ENCODE measurements at regions not wholly inside any gene's neighbourhood (a gene's known extent, or its start where the extent isn't known, plus 50 kb on each side); places are given as distances from the start of the nearest gene placed in this dataset.
A peak's percentile ranks its signal among the peaks of the same experiment; 100 is the strongest.

DNA sequence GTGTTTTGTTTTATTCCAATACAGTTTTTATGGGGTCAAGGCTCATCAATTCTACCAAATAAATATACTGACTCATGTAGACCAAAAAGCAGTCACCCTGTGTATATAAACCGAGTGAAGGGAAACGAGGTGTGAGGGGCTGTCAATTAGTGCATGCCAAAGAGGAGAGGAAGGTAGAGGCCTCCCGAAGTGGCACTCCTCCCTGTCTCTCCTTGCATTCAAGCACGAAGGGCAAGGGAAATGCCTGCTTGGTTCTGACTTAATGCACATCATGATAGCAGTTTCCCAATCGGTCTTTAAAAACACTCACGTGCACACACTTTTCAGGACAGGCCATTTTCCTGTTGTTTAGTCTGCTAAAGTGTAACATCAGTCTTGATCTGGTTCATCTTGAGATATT is 125.6 kb upstream of the SLCO6A1 start:
- no peak for DNase-seq
- no peaks in the 10 kb centered on the region for H3K27me3 ChIP-seq
- intact Hi-C loops (cut with DNase I; ENCODE audit: low total_unique reads): no loop called here
- no peaks in the 10 kb centered on the region for H3K9me3 ChIP-seq
- TF ChIP-seq POLR2A (IDR thresholded peaks at IDR 0.05) (no peak), CTCF (IDR thresholded peaks at IDR 0.05) (no peak)
- no peak overlapping the region for H3K4me3 ChIP-seq
- H3K36me3 ChIP-seq: no peaks in the 10 kb centered on the region
- no peaks in the 10 kb centered on the region for H3K4me1 ChIP-seq
- H3K27ac ChIP-seq: no peak overlapping the region

DNA sequence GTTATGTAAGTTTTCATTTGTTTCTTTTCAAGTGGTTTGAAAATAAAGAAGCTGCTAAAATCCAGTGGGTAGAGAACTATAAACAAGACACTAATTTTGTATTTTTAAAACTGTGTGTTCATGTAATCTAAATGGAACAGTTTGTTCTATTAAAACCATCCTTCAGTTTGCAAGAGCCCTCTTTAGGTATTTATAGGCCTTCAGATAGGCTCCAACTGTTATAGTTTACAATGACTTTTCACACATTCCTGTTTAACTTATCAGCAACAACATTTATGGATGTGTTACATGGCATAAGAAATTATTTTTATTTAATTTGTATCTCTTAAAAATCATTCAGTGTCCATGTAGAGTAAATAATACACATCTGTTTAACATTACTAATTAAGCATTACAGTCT is 126.7 kb upstream of the SLCO6A1 start:
- DNase-seq: no peak
- Histone ChIP-seq H3K27ac (peak overlapping the region in 1 of 2 donors; percentile 38), H3K27me3 (no peaks in the 10 kb centered on the region), H3K4me1 (no peaks in the 10 kb centered on the region), H3K9me3 (no peaks in the 10 kb centered on the region), H3K36me3 (no peaks in the 10 kb centered on the region), H3K4me3 (no peak overlapping the region)
- intact Hi-C loops (cut with DNase I; ENCODE audit: low total_unique reads): no loop called here
- no peak for TF ChIP-seq CTCF (IDR thresholded peaks at IDR 0.05)
- TF ChIP-seq POLR2A (IDR thresholded peaks at IDR 0.05): no peak

- Histone ChIP-seq H3K27ac (no peak overlapping the region), H3K9me3 (no peaks in the 10 kb centered on the region), H3K36me3 (no peaks in the 10 kb centered on the region), H3K4me1 (no peaks in the 10 kb centered on the region), H3K27me3 (no peaks in the 10 kb centered on the region), H3K4me3 (no peak overlapping the region)
- intact Hi-C loops (cut with DNase I; ENCODE audit: low total_unique reads): no loop called here
- TF ChIP-seq CTCF (IDR thresholded peaks at IDR 0.05) (no peak), POLR2A (IDR thresholded peaks at IDR 0.05) (no peak)
- DNase-seq: no peak
Measured at GRCh38 chr5:102625928-102626327, 127.1 kb upstream of the SLCO6A1 start.

- H3K4me3 ChIP-seq: no peak overlapping the region
- H3K9me3 ChIP-seq: no peaks in the 10 kb centered on the region
- H3K27ac ChIP-seq: no peak overlapping the region
- no peaks in the 10 kb centered on the region for H3K4me1 ChIP-seq
- intact Hi-C loops (cut with DNase I; ENCODE audit: low total_unique reads): no loop called here
- H3K36me3 ChIP-seq: no peaks in the 10 kb centered on the region
- no peaks in the 10 kb centered on the region for H3K27me3 ChIP-seq
- no peak for TF ChIP-seq CTCF (IDR thresholded peaks at IDR 0.05)
- no peak for TF ChIP-seq POLR2A (IDR thresholded peaks at IDR 0.05)
- no peak for DNase-seq
Measured at GRCh38 chr5:102627315-102627714, 127.8 kb upstream of the PAM start.

- H3K4me3 ChIP-seq: no peak overlapping the region
- H3K36me3 ChIP-seq: no peaks in the 10 kb centered on the region
- H3K27me3 ChIP-seq: no peaks in the 10 kb centered on the region
- H3K4me1 ChIP-seq: no peaks in the 10 kb centered on the region
- intact Hi-C loops (cut with DNase I; ENCODE audit: low total_unique reads): no loop called here
- H3K27ac ChIP-seq: no peak overlapping the region
- TF ChIP-seq CTCF (IDR thresholded peaks at IDR 0.05) (no peak), POLR2A (IDR thresholded peaks at IDR 0.05) (no peak)
- no peaks in the 10 kb centered on the region for H3K9me3 ChIP-seq
- no peak for DNase-seq
Measured at GRCh38 chr5:102628441-102629175, 126.5 kb upstream of the PAM start.
